HG03108 (cell line): ENCODE measurements at regions not wholly inside any gene's neighbourhood (a gene's known extent, or its start where the extent isn't known, plus 50 kb on each side); places are given as distances from the start of the nearest gene placed in this dataset.

Source experiments
- ATAC-seq: cut with Tn5 transposase; IDR thresholded peaks from one replicate; pipeline ENCODE4 v1.9.1; 2021; ENCODE audit warnings: moderate library complexity; ENCODE audit not compliant: unreplicated experiment

DNA sequence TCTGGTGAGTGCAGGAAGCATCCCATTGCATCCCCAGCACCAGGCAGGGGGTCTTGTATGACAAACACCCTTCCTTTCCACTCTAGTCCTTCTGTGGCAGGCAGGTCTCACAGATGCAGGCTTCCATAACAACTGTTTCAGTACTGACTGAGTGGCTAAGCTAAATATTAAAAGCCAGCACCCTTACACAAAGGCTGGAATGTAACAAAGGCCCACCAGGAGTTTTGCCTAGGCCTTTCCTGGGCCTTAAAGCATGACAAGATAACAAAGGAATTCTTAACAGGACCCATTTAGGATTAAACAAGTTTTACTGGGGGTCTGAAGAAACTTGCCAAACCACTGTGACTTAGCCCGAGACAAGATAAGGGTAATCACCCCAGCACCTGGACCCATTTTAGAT lies 228.9 kb upstream of the RPL38 start:
- no peak for ATAC-seq

- ATAC-seq: no peak
Measured at GRCh38 chr17:73976147-73976546, 227.3 kb upstream of the RPL38 start.

DNA sequence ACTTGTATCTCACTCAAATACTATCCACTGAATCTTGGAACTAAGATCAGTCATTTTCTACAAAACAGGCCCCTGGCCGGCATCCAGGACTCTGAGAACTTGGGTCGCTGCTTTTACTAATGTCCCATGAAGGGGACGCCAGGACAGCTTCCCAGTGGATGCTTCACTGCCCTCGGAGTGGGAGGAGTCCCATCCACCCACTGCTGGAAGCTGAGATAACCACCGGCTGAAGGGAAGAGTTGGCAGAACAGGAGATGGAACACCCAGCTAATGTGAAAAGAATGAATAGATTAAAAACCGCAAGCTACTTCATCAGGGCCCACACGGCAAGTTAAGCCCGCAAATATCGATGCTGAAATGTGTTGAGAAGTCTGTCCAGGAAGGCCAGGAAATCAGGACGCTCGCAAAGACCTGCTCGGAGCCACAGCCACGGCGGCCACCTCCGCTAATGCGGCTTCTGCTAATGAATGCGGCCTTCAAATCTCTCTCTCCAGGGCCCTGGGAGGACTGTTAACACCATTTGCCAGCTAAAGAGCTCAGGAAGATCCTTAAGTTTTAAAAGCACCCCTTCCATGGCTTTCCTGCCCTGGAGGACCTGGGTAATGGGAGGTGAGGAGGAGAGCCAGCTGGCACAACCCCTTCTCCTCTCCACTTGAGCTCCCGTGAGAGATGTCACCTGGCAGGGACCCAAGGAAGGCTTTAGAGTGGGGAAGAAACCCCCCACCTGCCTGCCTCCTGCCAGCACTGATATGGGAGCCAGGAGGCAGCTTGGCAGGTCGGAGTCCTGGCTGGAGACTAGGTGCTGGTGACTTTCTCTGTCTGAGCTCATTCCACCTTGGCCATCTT lies 226.6 kb upstream of the RPL38 start:
- no peak for ATAC-seq

DNA sequence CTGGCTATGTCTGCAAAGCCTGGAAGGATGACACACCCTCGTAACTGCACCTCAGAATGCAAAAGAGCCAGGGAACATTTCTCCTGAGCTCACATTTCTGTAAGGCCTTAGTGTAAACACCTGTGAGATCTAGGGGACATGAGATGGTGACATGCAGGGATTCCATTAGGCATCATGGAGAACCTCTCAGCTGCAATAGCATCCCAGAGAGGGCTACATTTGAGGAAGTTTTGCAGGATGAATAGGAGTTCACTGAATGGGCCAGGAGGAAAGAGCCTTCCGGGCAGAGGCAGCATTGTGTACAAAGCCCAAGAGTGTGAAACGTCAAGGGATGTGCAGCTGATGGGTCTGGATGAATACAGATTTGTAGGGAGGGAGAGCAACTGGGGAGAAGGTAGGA lies 223.0 kb upstream of the RPL38 start:
- no peak for ATAC-seq

DNA sequence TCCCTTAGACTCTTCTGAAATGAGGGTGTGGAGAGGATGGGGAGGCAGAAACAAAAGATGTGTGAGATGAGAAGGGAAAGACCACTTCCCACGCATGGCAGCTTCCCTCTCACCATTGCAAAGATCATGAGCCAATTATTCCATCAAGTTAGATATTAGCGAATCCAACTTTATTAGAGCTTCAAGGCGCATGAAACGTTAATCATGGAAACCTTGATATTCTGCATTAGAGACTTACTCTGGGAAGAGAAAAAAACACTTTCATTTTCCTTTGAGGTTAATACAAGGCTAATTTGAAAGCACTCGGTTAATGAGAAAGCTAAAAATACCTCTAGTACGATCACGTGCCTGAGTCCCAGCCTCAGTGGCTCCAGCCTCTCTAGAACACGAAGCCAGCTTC lies 220.6 kb upstream of the RPL38 start:
- no peak for ATAC-seq

- ATAC-seq: no peak
Measured at GRCh38 chr17:73983621-73984400, 219.7 kb upstream of the RPL38 start.

GRCh38 chr17:73984941-73985340 lies 218.5 kb upstream of the RPL38 start:
- ATAC-seq: no peak

- no peak for ATAC-seq
Measured at GRCh38 chr17:73985466-73986015, 217.9 kb upstream of the RPL38 start.

DNA sequence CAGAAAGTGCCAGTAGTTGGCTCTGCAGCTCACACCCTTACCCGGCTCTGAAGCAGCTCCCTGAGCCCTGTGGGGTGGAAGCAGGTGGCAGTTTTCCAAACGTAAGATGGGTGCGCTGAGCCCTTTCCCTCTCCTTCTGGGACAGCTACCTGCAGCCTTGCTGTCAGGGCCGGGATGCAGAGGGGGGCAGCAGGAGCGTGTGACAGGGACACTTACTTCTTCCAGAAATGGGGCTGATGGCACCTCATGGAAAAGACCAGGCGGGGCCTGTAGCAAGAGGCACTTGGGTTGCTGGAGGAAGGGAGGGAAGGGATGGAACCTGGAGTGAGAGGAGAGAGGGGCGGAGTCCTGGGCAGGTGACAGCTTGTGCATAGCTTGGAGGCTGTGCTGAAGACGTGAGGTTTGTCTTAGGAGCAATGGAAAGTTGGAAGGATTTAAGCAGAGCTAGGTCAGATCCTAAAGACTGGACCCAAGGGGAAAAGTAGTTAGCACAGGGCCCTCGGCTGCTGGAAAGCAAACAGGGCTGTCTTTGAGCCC lies 216.8 kb upstream of the RPL38 start:
- ATAC-seq: no peak

DNA sequence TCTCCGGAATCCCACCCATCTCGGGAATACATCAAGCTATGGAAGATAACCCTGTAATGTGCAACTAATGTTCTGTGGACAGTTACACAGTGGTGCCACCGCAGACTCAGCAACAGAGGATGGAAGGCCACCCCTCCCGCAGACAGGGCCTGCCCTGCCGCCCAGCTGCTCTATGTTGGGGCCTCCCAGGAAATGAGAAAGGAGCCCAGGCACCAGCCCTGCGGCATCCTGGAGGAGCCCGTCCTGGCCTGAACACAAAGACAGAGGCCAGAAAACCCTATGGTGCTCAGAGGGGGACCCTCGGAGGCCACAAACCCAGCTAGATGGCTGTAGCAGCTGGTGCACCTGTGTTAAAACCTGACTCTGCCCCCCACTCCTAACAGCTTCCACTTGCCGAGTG lies 216.1 kb upstream of the RPL38 start:
- ATAC-seq: no peak

DNA sequence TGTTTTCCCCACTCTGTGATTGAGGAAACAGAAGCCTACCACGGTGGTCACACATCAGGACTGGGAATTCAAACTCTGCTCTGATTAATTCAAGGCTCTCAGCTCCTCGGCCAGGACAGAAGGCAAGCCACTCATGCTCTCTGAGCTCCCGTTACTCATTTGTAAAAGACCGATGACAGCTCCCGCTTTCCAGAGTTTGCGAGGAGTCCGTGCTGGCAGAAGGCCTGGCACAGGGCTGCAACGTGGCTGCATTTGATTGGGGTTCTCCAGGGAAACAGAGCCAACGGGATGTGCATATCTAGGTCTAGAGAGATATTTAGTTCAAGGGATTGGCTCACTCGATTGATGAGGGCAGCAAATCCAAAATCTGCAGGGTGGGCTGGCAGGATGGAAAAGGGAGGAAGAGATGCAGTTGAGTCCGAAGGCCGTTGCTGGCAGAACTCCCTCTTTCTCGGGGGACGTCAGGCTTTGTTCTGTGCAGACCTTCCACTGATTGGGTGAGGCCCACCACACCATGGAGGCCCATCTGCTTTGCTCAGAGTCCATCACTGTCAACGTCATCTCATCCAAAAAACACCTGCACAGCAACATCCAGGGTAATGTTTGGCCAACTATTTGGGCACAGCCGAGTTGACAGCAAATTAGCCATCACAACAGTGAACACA lies 215.5 kb upstream of the RPL38 start:
- ATAC-seq: no peak

- no peak for ATAC-seq
Measured at GRCh38 chr17:73989671-73990070, 213.8 kb upstream of the RPL38 start.

- ATAC-seq: no peak
Measured at GRCh38 chr17:73990290-73990689, 213.2 kb upstream of the RPL38 start.

DNA sequence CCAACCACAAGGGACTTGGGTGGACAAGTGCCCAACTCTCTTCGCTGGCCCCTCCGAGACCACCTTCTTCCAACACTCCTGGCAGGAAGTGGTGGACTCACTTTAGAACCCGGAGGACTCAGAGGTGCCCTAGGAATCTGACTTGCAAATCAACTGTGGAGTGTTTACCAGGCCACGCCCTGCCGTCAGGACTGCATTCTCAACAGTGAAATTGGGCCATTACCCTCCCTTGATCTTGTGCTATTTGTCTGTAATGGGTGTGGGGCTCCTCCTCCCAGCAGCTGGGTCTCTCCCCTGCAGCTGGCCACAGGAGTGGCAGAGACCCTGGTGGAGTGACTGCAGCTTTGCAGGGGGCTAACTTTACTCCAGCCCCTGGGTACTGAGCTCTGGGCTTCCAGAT lies 212.2 kb upstream of the RPL38 start:
- no peak for ATAC-seq

DNA sequence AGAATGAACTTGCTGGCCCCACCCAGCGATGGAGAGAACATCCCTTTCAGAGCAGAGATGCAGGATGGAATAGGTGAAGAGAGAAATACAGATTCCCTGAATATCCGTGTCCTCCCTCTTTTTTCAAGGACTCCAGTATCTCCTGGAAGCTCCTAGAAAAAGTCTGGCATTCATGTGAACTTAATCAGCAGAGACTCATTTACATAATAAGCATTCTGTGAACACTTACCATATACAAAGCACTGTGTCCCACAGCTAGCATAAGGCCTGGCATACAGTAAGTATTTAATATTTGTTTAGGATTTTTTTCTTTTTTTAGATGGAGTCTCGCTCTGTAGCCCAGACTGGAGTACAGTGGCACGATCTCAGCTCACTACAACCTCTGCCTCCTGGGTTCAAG lies 208.5 kb upstream of the RPL38 start:
- ATAC-seq: no peak

GRCh38 chr17:73997059-73997458 lies 206.4 kb upstream of the RPL38 start:
- ATAC-seq: no peak

GRCh38 chr17:73998249-73998648 lies 205.2 kb upstream of the RPL38 start:
- no peak for ATAC-seq

DNA sequence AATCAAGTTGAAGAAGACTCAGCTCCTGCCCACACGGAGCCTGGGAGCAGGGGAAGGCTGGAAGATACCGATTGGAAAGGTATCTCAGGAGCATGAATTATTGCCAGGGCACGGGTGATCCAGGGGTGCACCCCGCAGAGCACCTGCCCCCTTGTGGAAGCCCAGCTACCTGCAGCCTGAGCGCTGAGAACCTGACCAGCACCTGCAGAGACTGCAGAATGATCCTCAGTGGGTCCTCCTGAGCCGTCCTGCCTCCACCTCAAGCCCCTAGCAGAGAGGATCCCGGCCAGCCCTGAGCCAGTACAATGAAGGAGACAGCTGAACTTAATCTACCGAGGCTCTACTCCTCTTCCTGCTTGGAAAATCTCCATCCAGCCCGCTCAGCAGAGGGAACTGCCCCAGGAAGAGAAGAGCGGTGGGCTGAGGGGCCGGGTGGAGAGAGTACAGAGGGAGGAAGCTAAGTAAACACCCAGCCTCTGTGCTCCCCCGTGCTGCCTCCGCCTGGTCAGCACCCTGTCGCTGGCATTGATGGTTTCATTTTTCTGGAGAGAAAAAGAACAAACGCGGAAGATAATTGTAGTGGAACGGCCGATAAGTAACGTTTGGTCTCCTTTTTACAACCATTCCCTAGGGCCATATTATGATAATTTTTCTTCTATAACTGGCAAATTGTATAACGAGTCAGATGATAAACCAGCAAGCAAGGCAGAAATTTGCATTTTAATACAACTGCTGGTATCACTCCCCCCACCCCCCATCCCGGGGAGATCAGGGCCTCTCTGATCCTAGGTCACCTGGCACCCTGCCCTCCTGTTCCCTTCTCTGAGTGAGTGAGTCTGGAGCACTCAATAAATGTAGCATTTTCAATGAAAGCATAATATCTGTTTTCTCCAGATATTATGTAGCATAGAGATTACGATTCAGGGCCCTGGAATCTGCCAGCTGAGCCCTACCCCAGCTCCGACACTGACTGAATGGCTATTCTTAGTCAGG lies 204.5 kb upstream of the RPL38 start:
- ATAC-seq: no peak

- ATAC-seq: no peak
Measured at GRCh38 chr17:74001145-74001544, 202.3 kb upstream of the RPL38 start.

DNA sequence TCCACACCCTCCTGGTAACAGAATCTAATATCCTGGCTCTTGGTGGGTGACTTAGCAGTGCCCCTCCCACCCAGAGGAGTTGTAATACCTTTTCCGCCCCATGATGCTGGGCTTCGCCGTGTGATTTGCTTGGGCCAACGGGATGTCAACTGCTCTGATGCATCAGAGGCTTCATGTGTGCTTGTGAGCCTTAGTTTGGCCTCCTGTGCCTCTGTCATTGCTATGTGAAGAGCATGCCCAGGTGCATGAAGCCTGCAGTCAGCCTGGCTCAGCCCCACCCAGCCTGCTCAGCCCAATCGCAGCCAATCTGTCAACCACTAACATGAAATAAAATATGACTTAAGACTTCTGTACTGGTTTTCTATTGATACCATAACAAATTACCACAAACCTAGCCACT lies 201.2 kb upstream of the RPL38 start:
- ATAC-seq: no peak
